ENCODE measurements at regions not wholly inside any gene's neighbourhood (a gene's known extent, or its start where the extent isn't known, plus 50 kb on each side); places are given as distances from the start of the nearest gene placed in this dataset.
A peak's percentile ranks its signal among the peaks of the same experiment; 100 is the strongest.

- Mint-ChIP-seq H3K9me3 (peaks cover 50% of the 10 kb centered on the region), H3K4me1 (peaks cover 11% of the 10 kb centered on the region), H3K36me3 (ENCODE audit: low read depth) (no peaks in the 10 kb centered on the region), H3K4me3 (peak overlapping the region; percentile 17), H3K27ac (no peak overlapping the region), H3K27me3 (ENCODE audit: low read depth, poor library complexity) (peaks cover 33% of the 10 kb centered on the region)
- peak; percentile 18 for DNase-seq
- no peak for TF ChIP-seq CTCF (IDR thresholded peaks at IDR 0.05)
These were observed 55.2 kb downstream of the MAGEC2 start for GRCh38 chrX:142149919-142150318.

- TF ChIP-seq CTCF (IDR thresholded peaks at IDR 0.05): no peak
- Mint-ChIP-seq H3K36me3 (ENCODE audit: low read depth) (no peaks in the 10 kb centered on the region), H3K4me3 (no peak overlapping the region), H3K9me3 (peaks cover 43% of the 10 kb centered on the region), H3K4me1 (no peaks in the 10 kb centered on the region), H3K27me3 (ENCODE audit: low read depth, poor library complexity) (no peaks in the 10 kb centered on the region), H3K27ac (no peak overlapping the region)
- no peak for DNase-seq
These were observed 70.6 kb downstream of the MAGEC2 start for GRCh38 chrX:142134533-142134932.

GRCh38 chrX:142096253-142096652 lies 108.8 kb downstream of the MAGEC2 start:
- Mint-ChIP-seq H3K36me3 (ENCODE audit: low read depth) (no peaks in the 10 kb centered on the region), H3K4me1 (no peaks in the 10 kb centered on the region), H3K27me3 (ENCODE audit: low read depth, poor library complexity) (peaks cover 3% of the 10 kb centered on the region), H3K27ac (no peak overlapping the region), H3K9me3 (peaks cover 28% of the 10 kb centered on the region), H3K4me3 (no peak overlapping the region)
- DNase-seq: no peak
- TF ChIP-seq CTCF (IDR thresholded peaks at IDR 0.05): no peak

- Mint-ChIP-seq H3K27me3 (ENCODE audit: low read depth, poor library complexity) (peaks cover 3% of the 10 kb centered on the region), H3K9me3 (peaks cover 30% of the 10 kb centered on the region), H3K4me3 (no peak overlapping the region), H3K36me3 (ENCODE audit: low read depth) (no peaks in the 10 kb centered on the region), H3K27ac (no peak overlapping the region), H3K4me1 (no peaks in the 10 kb centered on the region)
- no peak for DNase-seq
- no peak for TF ChIP-seq CTCF (IDR thresholded peaks at IDR 0.05)
These were observed 109.3 kb downstream of the MAGEC2 start for GRCh38 chrX:142095651-142096245.

- no peak overlapping the region for H3K4me3 Mint-ChIP-seq
- H3K27me3 Mint-ChIP-seq (ENCODE audit: low read depth, poor library complexity): no peaks in the 10 kb centered on the region
- H3K36me3 Mint-ChIP-seq (ENCODE audit: low read depth): no peaks in the 10 kb centered on the region
- peak; percentile 12 for TF ChIP-seq CTCF (IDR thresholded peaks at IDR 0.05)
- no peaks in the 10 kb centered on the region for H3K4me1 Mint-ChIP-seq
- no peak for DNase-seq
- H3K9me3 Mint-ChIP-seq: peaks cover 23% of the 10 kb centered on the region
- no peak overlapping the region for H3K27ac Mint-ChIP-seq
These were observed 115.9 kb downstream of the MAGEC2 start for GRCh38 chrX:142089193-142089592.

- Mint-ChIP-seq H3K4me1 (no peaks in the 10 kb centered on the region), H3K9me3 (peaks cover 38% of the 10 kb centered on the region), H3K27ac (no peak overlapping the region), H3K4me3 (no peak overlapping the region), H3K36me3 (ENCODE audit: low read depth) (no peaks in the 10 kb centered on the region), H3K27me3 (ENCODE audit: low read depth, poor library complexity) (no peaks in the 10 kb centered on the region)
- no peak for DNase-seq
- no peak for TF ChIP-seq CTCF (IDR thresholded peaks at IDR 0.05)
These were observed 120.5 kb downstream of the MAGEC2 start for GRCh38 chrX:142084611-142085010.

Measured in nephron progenitor cell (in vitro differentiated cells).